Renal cortex interstitium (tissue), 11 donors: ENCODE measurements at regions not wholly inside any gene's neighbourhood (a gene's known extent, or its start where the extent isn't known, plus 50 kb on each side); places are given as distances from the start of the nearest gene placed in this dataset.
"Not testable (repeated sequence)": the region's sequence is repeated elsewhere in the genome, so short reads cannot be mapped to it uniquely, and the experiment has no call there.

ENCODE experiments used
- DNase-seq, 11 donors: peaks; one replicate each; pipeline ENCODE4 v3.0.0-alpha.2; 2013; ENCODE audit warnings: low read depth in 9 of 11, low spot score in 4 of 11; ENCODE audit errors: extremely low read depth in 1 of 11

- no peak for DNase-seq
These were observed 68.1 kb upstream of the IFFO2 start for GRCh38 chr1:19024532-19024931.

- no peak for DNase-seq
These were observed 67.3 kb upstream of the IFFO2 start for GRCh38 chr1:19023787-19024186.

- DNase-seq: no peak
These were observed 65.4 kb upstream of the IFFO2 start for GRCh38 chr1:19021845-19022244.

GRCh38 chr1:19019288-19019687, 62.8 kb upstream of the IFFO2 start:
- not testable (repeated sequence) for DNase-seq

GRCh38 chr1:19015476-19015875, 59.0 kb upstream of the IFFO2 start:
- no peak for DNase-seq

- DNase-seq: no peak
These were observed 58.3 kb upstream of the IFFO2 start for GRCh38 chr1:19014765-19015164.

GRCh38 chr1:19013826-19014548, 57.5 kb upstream of the IFFO2 start:
- no peak for DNase-seq

- DNase-seq: no peak
These were observed 55.4 kb upstream of the IFFO2 start for GRCh38 chr1:19011845-19012231.

- peak in 2 of 11 donors; percentile 43 to 60 for DNase-seq
These were observed 54.7 kb upstream of the IFFO2 start for GRCh38 chr1:19010995-19011844.

- DNase-seq: no peak
These were observed 54.0 kb upstream of the IFFO2 start for GRCh38 chr1:19010503-19010902.

- DNase-seq: peak in 1 of 11 donors; percentile 19
These were observed 53.4 kb upstream of the IFFO2 start for GRCh38 chr1:19009882-19010321.

GRCh38 chr1:19009126-19009881, 52.8 kb upstream of the IFFO2 start:
- no peak for DNase-seq

GRCh38 chr1:19007491-19008441, 51.3 kb upstream of the IFFO2 start:
- DNase-seq: no peak

GRCh38 chr1:19006837-19007271, 50.4 kb upstream of the IFFO2 start:
- DNase-seq: no peak
